GM12878 (cell line): ENCODE measurements at regions not wholly inside any gene's neighbourhood (a gene's known extent, or its start where the extent isn't known, plus 50 kb on each side); places are given as distances from the start of the nearest gene placed in this dataset.

Experiments
- ATAC-seq: fragments of 200-7000 bp; cut with Tn5 transposase; 3 replicates; pipeline ENCODE4 v1.9.1; 2020; ENCODE audit warnings: mild to moderate bottlenecking, moderate library complexity
- BruUV-seq: library from RNA; stranded (reverse); fragments of 400-500 nt; replicated peaks from 2 replicates; lab custom pipeline; 2021; lab: Mats Ljungman, UMichigan
- CTCF ChIA-PET: fragments of 300-600 bp; sonication (Branson Sonifier 250); formaldehyde crosslinking; extraction: SDS; loops from one replicate; lab custom pipeline; 2021; ENCODE audit warnings: inconsistent platforms; lab: Yijun Ruan, JAX
- POLR2A ChIA-PET: fragments of 350-600 bp; formaldehyde crosslinking; extraction: SDS; loops from one replicate; lab custom pipeline; 2021; ENCODE audit warnings: inconsistent platforms; lab: Charles Lee
- RAD21 ChIA-PET: fragments of 300-600 bp; sonication (Branson Sonifier 250); formaldehyde crosslinking; loops from one replicate; lab custom pipeline; 2023; ENCODE audit warnings: antibody characterized with exemption; ENCODE audit not compliant: unreplicated experiment; lab: Charles Lee
- SMC1A ChIA-PET: fragments of 300-600 bp; sonication (Branson Sonifier 250); formaldehyde crosslinking; loops from one replicate; lab custom pipeline; 2023; ENCODE audit not compliant: unreplicated experiment, uncharacterized antibody; lab: Charles Lee
- DNase-seq: peaks from one replicate; pipeline ENCODE4 v3.0.0-alpha.2; 2011; ENCODE audit warnings: low read depth, low spot score
- FAIRE-seq: peaks from 3 replicates; lab custom pipeline; 2011; peaks lifted over from hg19 to GRCh38; lab: Jason Lieb, UNC
- H2AFZ ChIP-seq: 2 replicates; pipeline ENCODE4 v1.6.0; 2011; ENCODE audit warnings: low read depth, low read length, control low read depth; ENCODE audit not compliant: control insufficient read depth
- H3K27ac ChIP-seq: 2 replicates; pipeline ENCODE4 v1.5.1; 2011; ENCODE audit warnings: control low read depth; ENCODE audit not compliant: control insufficient read depth, insufficient read depth
- H3K27me3 ChIP-seq, 2 experiments: replicated peaks in 1 of 2; 2 replicates each; pipeline versions ENCODE4 v1.6.0 to v1.6.1; 2011; ENCODE audit warnings: low read length in 1 of 2; ENCODE audit not compliant: control insufficient read depth in 2 of 2, insufficient read depth in 2 of 2
- H3K36me3 ChIP-seq, 2 experiments: 2 replicates each; pipeline ENCODE4 v1.5.1; 2011; ENCODE audit warnings: low read length in 1 of 2; ENCODE audit not compliant: control insufficient read depth in 2 of 2, insufficient read depth in 2 of 2
- H3K4me1 ChIP-seq: 2 replicates; pipeline ENCODE4 v1.6.1; 2011; ENCODE audit warnings: mild to moderate bottlenecking, low read length, moderate library complexity, mixed read lengths; ENCODE audit not compliant: control insufficient read depth, insufficient read depth
- H3K4me2 ChIP-seq: 2 replicates; pipeline ENCODE4 v1.6.0; 2011; ENCODE audit warnings: control low read depth; ENCODE audit not compliant: control insufficient read depth, insufficient read depth
- H3K4me3 ChIP-seq: fragments of 200-600 bp; sonication (generic); 2 replicates; pipeline ENCODE4 v1.5.1; 2016
- H3K79me2 ChIP-seq: 2 replicates; pipeline ENCODE4 v1.6.0; 2011; ENCODE audit warnings: low read length; ENCODE audit not compliant: control insufficient read depth, insufficient read depth
- H3K9ac ChIP-seq: 2 replicates; pipeline ENCODE4 v1.8.0; 2011; ENCODE audit warnings: low read length, control low read depth, mixed read lengths; ENCODE audit not compliant: control insufficient read depth, insufficient read depth
- H3K9me3 ChIP-seq: replicated peaks from 3 replicates; pipeline ENCODE4 v1.5.1; 2011; ENCODE audit warnings: mild to moderate bottlenecking, low read length; ENCODE audit not compliant: control insufficient read depth, insufficient read depth
- H4K20me1 ChIP-seq: 2 replicates; pipeline ENCODE4 v1.6.0; 2011; ENCODE audit not compliant: control insufficient read depth, insufficient read depth
- PAX8 ChIP-seq: fragments of 450-650 bp; IDR thresholded peaks from 2 replicates; pipeline ENCODE4 v1.6.1; 2017; ENCODE audit warnings: mild to moderate bottlenecking, moderate library complexity
- POLR2A ChIP-seq: IDR thresholded peaks from 2 replicates; pipeline ENCODE4 v1.6.1; 2011; ENCODE audit warnings: low read depth, mild to moderate bottlenecking, low read length
- POLR2AphosphoS2 ChIP-seq: IDR thresholded peaks from 2 replicates; pipeline ENCODE4 v1.6.1; 2011; ENCODE audit warnings: low read depth, mild to moderate bottlenecking, low read length, improper control_type of control experiment, moderate library complexity
- SMC3 ChIP-seq: IDR thresholded peaks from 2 replicates; pipeline ENCODE4 v1.6.1; 2011; ENCODE audit warnings: low read length, improper control_type of control experiment, borderline replicate concordance
- WRNIP1 ChIP-seq: IDR thresholded peaks from 2 replicates; pipeline ENCODE4 v1.6.1; 2011; ENCODE audit warnings: low read depth, low read length, improper control_type of control experiment, borderline replicate concordance
- WGBS: methylation state at CpG from one replicate; pipeline ENCODE4 v1.1.6; 2016; ENCODE audit warnings: low lambda C conversion rate; ENCODE audit not compliant: insufficient replicate concordance, insufficient coverage; ENCODE audit errors: missing lambda C conversion rate; 5-methylcytosine and 5-hydroxymethylcytosine counted together
- in situ Hi-C: fragments of 300-500 bp; cut with MboI; formaldehyde crosslinking; loops from 9 replicates; pipeline ENCODE4 v1.14.3; 2018; ENCODE audit warnings: mixed read lengths
- intact Hi-C: fragments of 100-400 bp; cut with micrococcal nuclease; formaldehyde crosslinking; loops from one replicate; pipeline ENCODE4 v1.14.2; 2022; ENCODE audit not compliant: unreplicated experiment
- TF ChIP-seq, protein P1 (sequence below): fragments of 450-650 bp; formaldehyde crosslinking; IDR thresholded peaks from 2 replicates; pipeline ENCODE4 v1.4.0; 2020; ENCODE audit warnings: mild to moderate bottlenecking, moderate library complexity
- TF ChIP-seq, protein P2 (sequence below): IDR thresholded peaks from 2 replicates; pipeline ENCODE4 v1.6.1; 2011; ENCODE audit warnings: borderline replicate concordance, low read depth, mild to moderate bottlenecking, moderate library complexity, mixed read lengths, low read length; ENCODE audit not compliant: insufficient read depth; ENCODE audit errors: extremely low read length
- TF ChIP-seq, protein P3 (sequence below): fragments of 450-650 bp; conservative IDR thresholded peaks from 2 replicates; pipeline ENCODE4 v1.6.1; 2017; ENCODE audit warnings: mild to moderate bottlenecking, moderate library complexity

DNA sequence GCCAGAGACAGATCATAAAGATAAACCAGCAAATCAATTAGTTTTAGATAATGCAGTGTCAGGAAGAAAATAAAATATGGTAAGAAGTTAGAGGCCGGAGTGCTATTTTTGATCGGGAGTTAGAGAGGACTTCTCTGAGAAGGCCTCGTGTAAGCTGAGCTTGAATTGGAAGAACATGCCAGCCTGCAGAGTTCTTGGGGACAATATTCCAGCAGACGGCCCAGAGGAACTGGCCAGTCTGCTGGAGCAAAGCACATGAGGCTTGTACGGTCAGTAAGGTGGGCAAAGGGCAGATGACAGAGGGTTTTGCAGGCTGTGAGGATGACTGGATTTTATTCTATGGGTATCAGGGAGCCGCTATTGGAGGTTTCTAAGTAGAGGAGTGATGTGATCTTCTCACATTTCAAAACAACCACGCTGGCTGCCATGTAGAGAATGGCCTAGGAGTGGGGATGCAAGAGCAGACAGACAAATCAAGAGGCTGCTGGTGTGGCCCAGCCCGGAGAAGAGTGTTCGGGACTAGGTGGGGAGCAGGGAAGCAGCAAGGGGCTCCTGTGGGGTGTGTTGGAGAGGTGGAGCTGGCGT is 84.0 kb downstream of the HES1 start (continued):
- TF ChIP-seq, protein P1, sequence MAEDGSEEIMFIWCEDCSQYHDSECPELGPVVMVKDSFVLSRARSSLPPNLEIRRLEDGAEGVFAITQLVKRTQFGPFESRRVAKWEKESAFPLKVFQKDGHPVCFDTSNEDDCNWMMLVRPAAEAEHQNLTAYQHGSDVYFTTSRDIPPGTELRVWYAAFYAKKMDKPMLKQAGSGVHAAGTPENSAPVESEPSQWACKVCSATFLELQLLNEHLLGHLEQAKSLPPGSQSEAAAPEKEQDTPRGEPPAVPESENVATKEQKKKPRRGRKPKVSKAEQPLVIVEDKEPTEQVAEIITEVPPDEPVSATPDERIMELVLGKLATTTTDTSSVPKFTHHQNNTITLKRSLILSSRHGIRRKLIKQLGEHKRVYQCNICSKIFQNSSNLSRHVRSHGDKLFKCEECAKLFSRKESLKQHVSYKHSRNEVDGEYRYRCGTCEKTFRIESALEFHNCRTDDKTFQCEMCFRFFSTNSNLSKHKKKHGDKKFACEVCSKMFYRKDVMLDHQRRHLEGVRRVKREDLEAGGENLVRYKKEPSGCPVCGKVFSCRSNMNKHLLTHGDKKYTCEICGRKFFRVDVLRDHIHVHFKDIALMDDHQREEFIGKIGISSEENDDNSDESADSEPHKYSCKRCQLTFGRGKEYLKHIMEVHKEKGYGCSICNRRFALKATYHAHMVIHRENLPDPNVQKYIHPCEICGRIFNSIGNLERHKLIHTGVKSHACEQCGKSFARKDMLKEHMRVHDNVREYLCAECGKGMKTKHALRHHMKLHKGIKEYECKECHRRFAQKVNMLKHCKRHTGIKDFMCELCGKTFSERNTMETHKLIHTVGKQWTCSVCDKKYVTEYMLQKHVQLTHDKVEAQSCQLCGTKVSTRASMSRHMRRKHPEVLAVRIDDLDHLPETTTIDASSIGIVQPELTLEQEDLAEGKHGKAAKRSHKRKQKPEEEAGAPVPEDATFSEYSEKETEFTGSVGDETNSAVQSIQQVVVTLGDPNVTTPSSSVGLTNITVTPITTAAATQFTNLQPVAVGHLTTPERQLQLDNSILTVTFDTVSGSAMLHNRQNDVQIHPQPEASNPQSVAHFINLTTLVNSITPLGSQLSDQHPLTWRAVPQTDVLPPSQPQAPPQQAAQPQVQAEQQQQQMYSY (CRISPR knock-in tag): no peak
- TF ChIP-seq, protein P2, sequence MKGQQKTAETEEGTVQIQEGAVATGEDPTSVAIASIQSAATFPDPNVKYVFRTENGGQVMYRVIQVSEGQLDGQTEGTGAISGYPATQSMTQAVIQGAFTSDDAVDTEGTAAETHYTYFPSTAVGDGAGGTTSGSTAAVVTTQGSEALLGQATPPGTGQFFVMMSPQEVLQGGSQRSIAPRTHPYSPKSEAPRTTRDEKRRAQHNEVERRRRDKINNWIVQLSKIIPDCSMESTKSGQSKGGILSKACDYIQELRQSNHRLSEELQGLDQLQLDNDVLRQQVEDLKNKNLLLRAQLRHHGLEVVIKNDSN: no peak

DNA sequence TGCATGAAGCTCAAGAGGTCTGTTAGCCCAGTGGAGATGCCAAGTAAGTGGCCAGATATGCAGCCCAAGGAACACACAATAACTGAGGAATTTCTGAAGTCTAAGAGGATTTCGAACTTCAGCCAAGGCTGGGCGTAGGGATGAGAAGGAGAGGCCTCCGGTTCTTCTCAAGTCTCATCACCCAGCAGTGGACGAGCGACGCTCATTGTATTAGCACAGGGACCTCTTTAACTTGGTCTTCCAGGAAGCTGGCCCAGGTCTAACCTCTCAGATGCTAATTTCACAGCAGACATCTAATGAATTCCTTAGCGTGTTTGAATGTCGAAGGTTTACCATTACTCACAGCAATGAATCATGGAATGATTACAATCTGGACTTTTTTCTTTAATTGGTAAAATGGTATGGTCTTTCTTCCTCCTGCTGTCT is 85.0 kb downstream of the HES1 start:
- FAIRE-seq: no peak
- Histone ChIP-seq H4K20me1 (no peaks in the 10 kb centered on the region), H3K79me2 (no peaks in the 10 kb centered on the region), H3K4me1 (no peaks in the 10 kb centered on the region), H3K27ac (no peak overlapping the region), H3K9me3 (no peaks in the 10 kb centered on the region), H3K27me3 (peaks cover 3 to 9% of the 10 kb centered on the region in 2 experiments; a peak in 3 of 4 replicates), H3K4me3 (no peak overlapping the region), H3K36me3 (no peaks in the 10 kb centered on the region), H3K9ac (no peak overlapping the region), H2AFZ (no peak overlapping the region), H3K4me2 (no peak overlapping the region)
- ATAC-seq: no peak
- WGBS: 72% methylated on average over 8 of the region's 8 CpGs
- RAD21 ChIA-PET: no interaction called here
- TF ChIP-seq WRNIP1 (no peak), POLR2AphosphoS2 (no peak), SMC3 (no peak), POLR2A (no peak), PAX8 (no peak)
- TF ChIP-seq, protein P3, sequence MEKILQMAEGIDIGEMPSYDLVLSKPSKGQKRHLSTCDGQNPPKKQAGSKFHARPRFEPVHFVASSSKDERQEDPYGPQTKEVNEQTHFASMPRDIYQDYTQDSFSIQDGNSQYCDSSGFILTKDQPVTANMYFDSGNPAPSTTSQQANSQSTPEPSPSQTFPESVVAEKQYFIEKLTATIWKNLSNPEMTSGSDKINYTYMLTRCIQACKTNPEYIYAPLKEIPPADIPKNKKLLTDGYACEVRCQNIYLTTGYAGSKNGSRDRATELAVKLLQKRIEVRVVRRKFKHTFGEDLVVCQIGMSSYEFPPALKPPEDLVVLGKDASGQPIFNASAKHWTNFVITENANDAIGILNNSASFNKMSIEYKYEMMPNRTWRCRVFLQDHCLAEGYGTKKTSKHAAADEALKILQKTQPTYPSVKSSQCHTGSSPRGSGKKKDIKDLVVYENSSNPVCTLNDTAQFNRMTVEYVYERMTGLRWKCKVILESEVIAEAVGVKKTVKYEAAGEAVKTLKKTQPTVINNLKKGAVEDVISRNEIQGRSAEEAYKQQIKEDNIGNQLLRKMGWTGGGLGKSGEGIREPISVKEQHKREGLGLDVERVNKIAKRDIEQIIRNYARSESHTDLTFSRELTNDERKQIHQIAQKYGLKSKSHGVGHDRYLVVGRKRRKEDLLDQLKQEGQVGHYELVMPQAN: no peak
- no TSS peak for BruUV-seq
- CTCF ChIA-PET: no interaction called here
- POLR2A ChIA-PET: no interaction called here
- intact Hi-C loops (no loop called here), in situ Hi-C loops (no loop called here)
- DNase-seq: no peak
- SMC1A ChIA-PET: no interaction called here
